Prostate gland (tissue), 2 donors: ENCODE measurements at regions not wholly inside any gene's neighbourhood (a gene's known extent, or its start where the extent isn't known, plus 50 kb on each side); places are given as distances from the start of the nearest gene placed in this dataset.

Experiments used
- DNase-seq: peaks from one replicate; pipeline ENCODE4 v3.0.0-alpha.2; 2019; ENCODE audit warnings: low spot score
- H3K27ac ChIP-seq, 2 donors: fragments of 200-600 bp; sonication (generic); 2 replicates each; pipeline ENCODE4 v1.5.1; 2017 to 2019
- H3K27me3 ChIP-seq: fragments of 200-600 bp; sonication (generic); replicated peaks from 2 replicates; pipeline ENCODE4 v1.5.1; 2019; ENCODE audit not compliant: insufficient read depth
- H3K36me3 ChIP-seq, 2 donors: fragments of 200-600 bp; sonication (generic); 1 replicate in 1 of 2; 2 replicates in 1 of 2; pipeline versions ENCODE4 v1.5.1 to v1.8.1; 2017 to 2019
- H3K4me1 ChIP-seq: fragments of 200-600 bp; sonication (generic); replicated peaks from 2 replicates; pipeline ENCODE4 v1.5.1; 2019
- H3K4me3 ChIP-seq, 2 donors: fragments of 200-600 bp; sonication (generic); 2 replicates each; pipeline ENCODE4 v1.5.1; 2017 to 2019
- H3K9me3 ChIP-seq: fragments of 200-600 bp; sonication (generic); 2 replicates; pipeline ENCODE4 v1.5.1; 2017
- CTCF ChIP-seq, 4 experiments: fragments of 200-600 bp in 2 of 4; fragments of 450-650 bp in 2 of 4; sonication (generic) in 2 of 4; IDR thresholded peaks; 1 replicate in 3 of 4; 2 replicates in 1 of 4; pipeline ENCODE4 v1.5.1; 2016 to 2019; ENCODE audit warnings: antibody characterized with exemption in 4 of 4, mild to moderate bottlenecking in 2 of 4, moderate library complexity in 2 of 4
- POLR2A ChIP-seq: fragments of 450-650 bp; IDR thresholded peaks from one replicate; pipeline ENCODE4 v1.6.1; 2016; ENCODE audit warnings: antibody characterized with exemption, mild to moderate bottlenecking
- POLR2AphosphoS5 ChIP-seq: sonication (generic); formaldehyde crosslinking; IDR thresholded peaks from one replicate; pipeline ENCODE4 v1.6.1; 2017; ENCODE audit warnings: antibody characterized with exemption
- WGBS: methylation state at CpG from one replicate; pipeline ENCODE4 v1.1.5; 2018; 5-methylcytosine and 5-hydroxymethylcytosine counted together
- intact Hi-C: fragments of 100-400 bp; cut with DNase I; formaldehyde crosslinking; loops from one replicate; pipeline ENCODE4 v1.14.2; 2022

- TF ChIP-seq POLR2AphosphoS5 (no peak), CTCF (IDR thresholded peaks at IDR 0.05) (no peak), POLR2A (no peak)
- H3K9me3 ChIP-seq = no peaks in the 10 kb centered on the region
- no peak for DNase-seq
- no peaks in the 10 kb centered on the region for H3K4me1 ChIP-seq
- intact Hi-C loops = no loop called here
- H3K27me3 ChIP-seq = no peaks in the 10 kb centered on the region
- H3K27ac ChIP-seq = no peak overlapping the region
- 87% methylated on average over 8 of the region's 8 CpGs for WGBS
- no peak overlapping the region for H3K4me3 ChIP-seq
- no peaks in the 10 kb centered on the region for H3K36me3 ChIP-seq
These were observed 264.5 kb downstream of the GPD2 start for GRCh38 chr2:156700681-156701080.

GRCh38 chr2:156702541-156702940 is 266.4 kb downstream of the GPD2 start:
- TF ChIP-seq POLR2AphosphoS5 = no peak
- no peak for TF ChIP-seq POLR2A
- TF ChIP-seq CTCF (IDR thresholded peaks at IDR 0.05) = no peak
- Histone ChIP-seq H3K9me3 (no peaks in the 10 kb centered on the region), H3K27me3 (no peaks in the 10 kb centered on the region), H3K4me3 (no peak overlapping the region), H3K36me3 (no peaks in the 10 kb centered on the region), H3K27ac (no peak overlapping the region), H3K4me1 (no peaks in the 10 kb centered on the region)
- DNase-seq = no peak
- WGBS = 33% methylated on average over 3 of the region's 3 CpGs
- intact Hi-C loops = no loop called here

- 68% methylated on average over 6 of the region's 6 CpGs for WGBS
- DNase-seq = no peak
- Histone ChIP-seq H3K4me3 (no peak overlapping the region), H3K9me3 (no peaks in the 10 kb centered on the region), H3K27ac (no peak overlapping the region), H3K27me3 (no peaks in the 10 kb centered on the region), H3K36me3 (no peaks in the 10 kb centered on the region), H3K4me1 (no peaks in the 10 kb centered on the region)
- intact Hi-C loops = no loop called here
- TF ChIP-seq CTCF (IDR thresholded peaks at IDR 0.05) (no peak), POLR2AphosphoS5 (no peak), POLR2A (no peak)
These were observed 267.5 kb downstream of the GPD2 start for GRCh38 chr2:156703642-156704041.

GRCh38 chr2:156704132-156704531 is 268.0 kb downstream of the GPD2 start:
- 22% methylated on average over 3 of the region's 3 CpGs for WGBS
- TF ChIP-seq CTCF (IDR thresholded peaks at IDR 0.05) (no peak), POLR2AphosphoS5 (no peak), POLR2A (no peak)
- DNase-seq = no peak
- H3K4me3 ChIP-seq = no peak overlapping the region
- H3K36me3 ChIP-seq = no peaks in the 10 kb centered on the region
- H3K9me3 ChIP-seq = no peaks in the 10 kb centered on the region
- intact Hi-C loops = no loop called here
- no peaks in the 10 kb centered on the region for H3K27me3 ChIP-seq
- H3K4me1 ChIP-seq = no peaks in the 10 kb centered on the region
- H3K27ac ChIP-seq = no peak overlapping the region

- intact Hi-C loops = no loop called here
- 8% methylated on average over 3 of the region's 3 CpGs for WGBS
- Histone ChIP-seq H3K9me3 (no peaks in the 10 kb centered on the region), H3K4me1 (no peaks in the 10 kb centered on the region), H3K27ac (no peak overlapping the region), H3K27me3 (no peaks in the 10 kb centered on the region), H3K4me3 (no peak overlapping the region), H3K36me3 (no peaks in the 10 kb centered on the region)
- no peak for DNase-seq
- no peak for TF ChIP-seq CTCF (IDR thresholded peaks at IDR 0.05)
- TF ChIP-seq POLR2A = no peak
- no peak for TF ChIP-seq POLR2AphosphoS5
These were observed 268.4 kb downstream of the GPD2 start for GRCh38 chr2:156704617-156705016.
